HG03432 (cell line): ENCODE measurements at regions not wholly inside any gene's neighbourhood (a gene's known extent, or its start where the extent isn't known, plus 50 kb on each side); places are given as distances from the start of the nearest gene placed in this dataset.

Experiments
- ATAC-seq: cut with Tn5 transposase; IDR thresholded peaks from one replicate; pipeline ENCODE4 v1.9.1; 2021; ENCODE audit warnings: mild to moderate bottlenecking, moderate library complexity; ENCODE audit not compliant: unreplicated experiment

DNA sequence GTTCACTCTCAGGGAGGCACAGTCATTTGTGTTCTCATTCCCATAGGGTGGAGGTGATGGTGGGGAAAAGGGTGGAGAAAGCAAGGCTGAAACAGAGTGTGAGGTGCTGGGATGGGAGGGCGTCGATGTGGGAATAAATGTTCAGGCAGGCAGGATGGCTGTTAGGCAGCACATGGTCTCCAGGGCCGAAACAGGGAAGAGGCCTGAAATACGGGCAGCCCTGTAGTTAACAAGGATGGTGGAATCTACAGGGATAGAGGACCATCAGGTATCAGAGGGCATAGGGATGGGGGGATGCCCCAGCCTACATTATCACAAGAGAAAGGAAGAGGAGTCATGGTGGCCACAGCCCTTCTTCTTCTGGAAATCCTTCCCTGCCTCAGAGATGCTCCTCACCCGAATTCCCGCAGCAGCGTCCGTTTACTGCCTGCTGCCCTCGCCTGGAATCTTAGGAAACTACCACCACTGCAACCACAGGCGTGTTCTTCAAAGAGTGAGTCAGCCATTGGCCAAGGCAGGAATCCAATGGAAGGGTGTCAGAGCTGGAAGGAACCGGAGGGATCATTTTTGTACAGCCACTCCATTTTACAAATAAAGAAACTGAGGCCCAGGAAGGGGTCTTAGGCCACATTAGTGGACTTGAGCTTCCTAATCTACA is 49.7 kb upstream of the POMGNT2 start:
- no peak for ATAC-seq
